ENCODE measurements at regions not wholly inside any gene's neighbourhood (a gene's known extent, or its start where the extent isn't known, plus 50 kb on each side); places are given as distances from the start of the nearest gene placed in this dataset.

GRCh38 chr16:64196444-64196843 is 925.4 kb downstream of the CDH11 start:
- H3K27ac ChIP-seq = no peak overlapping the region
- TF ChIP-seq ZFX (IDR thresholded peaks at IDR 0.05) (no peak), CTCF (conservative IDR thresholded peaks at IDR 0.05) (no peak)

GRCh38 chr16:64185954-64186353 is 935.9 kb downstream of the CDH11 start:
- no peak for TF ChIP-seq CTCF (conservative IDR thresholded peaks at IDR 0.05)
- TF ChIP-seq ZFX (IDR thresholded peaks at IDR 0.05) = no peak

GRCh38 chr16:64184156-64184555 is 937.7 kb downstream of the CDH11 start:
- H3K27ac ChIP-seq = no peak overlapping the region
- TF ChIP-seq CTCF (conservative IDR thresholded peaks at IDR 0.05) (no peak), ZFX (IDR thresholded peaks at IDR 0.05) (no peak)

More at GRCh38 chr16:64185954-64186353, 935.9 kb downstream of the CDH11 start:
- no peak overlapping the region for H3K27ac ChIP-seq

GRCh38 chr16:64182985-64183384 is 938.9 kb downstream of the CDH11 start:
- no peak overlapping the region for H3K27ac ChIP-seq
- TF ChIP-seq CTCF (conservative IDR thresholded peaks at IDR 0.05) (no peak), ZFX (IDR thresholded peaks at IDR 0.05) (no peak)

GRCh38 chr16:64181271-64181925 is 940.5 kb downstream of the CDH11 start:
- no peak overlapping the region for H3K27ac ChIP-seq
- TF ChIP-seq ZFX (IDR thresholded peaks at IDR 0.05) (no peak), CTCF (conservative IDR thresholded peaks at IDR 0.05) (no peak)

GRCh38 chr16:64180136-64180900 is 941.5 kb downstream of the CDH11 start:
- TF ChIP-seq ZFX (IDR thresholded peaks at IDR 0.05) = no peak
- no peak for TF ChIP-seq CTCF (conservative IDR thresholded peaks at IDR 0.05)
- no peak overlapping the region for H3K27ac ChIP-seq

- TF ChIP-seq CTCF (conservative IDR thresholded peaks at IDR 0.05) = no peak
- no peak for TF ChIP-seq ZFX (IDR thresholded peaks at IDR 0.05)
Measured at GRCh38 chr16:64174327-64174726, 947.5 kb downstream of the CDH11 start.

More at GRCh38 chr16:64174327-64174726, 947.5 kb downstream of the CDH11 start:
- H3K27ac ChIP-seq = no peak overlapping the region

Measured in C4-2B (cell line).